WERI-Rb-1 (cell line): ENCODE measurements at regions not wholly inside any gene's neighbourhood (a gene's known extent, or its start where the extent isn't known, plus 50 kb on each side); places are given as distances from the start of the nearest gene placed in this dataset.

ENCODE experiments used
- DNase-seq: peaks from one replicate; pipeline ENCODE4 v3.0.0-alpha.2; 2020
- H3K27ac ChIP-seq: fragments of 250-450 bp; sonication (Bioruptor Pico); 2 replicates; pipeline ENCODE4 v1.5.1; 2020; ENCODE audit warnings: mild to moderate bottlenecking, moderate library complexity
- H3K27me3 ChIP-seq: fragments of 250-450 bp; sonication (Bioruptor Pico); 2 replicates; pipeline ENCODE4 v1.5.1; 2021; ENCODE audit warnings: mild to moderate bottlenecking, low read depth, moderate library complexity; ENCODE audit not compliant: insufficient read depth, severe bottlenecking
- H3K36me3 ChIP-seq: fragments of 250-450 bp; sonication (Bioruptor Pico); 2 replicates; pipeline ENCODE4 v1.5.1; 2020; ENCODE audit warnings: mild to moderate bottlenecking, moderate library complexity
- H3K4me3 ChIP-seq: 2 replicates; pipeline ENCODE4 v1.5.1; 2011; ENCODE audit warnings: low read depth, mild to moderate bottlenecking, control low read depth, low read length
- H3K9me3 ChIP-seq: fragments of 250-450 bp; sonication (Bioruptor Pico); 2 replicates; pipeline ENCODE4 v1.5.1; 2021; ENCODE audit warnings: mild to moderate bottlenecking, moderate library complexity; ENCODE audit not compliant: severe bottlenecking
- TF ChIP-seq, protein P1 (sequence below): IDR thresholded peaks from 2 replicates; pipeline ENCODE4 v1.5.1; 2011; ENCODE audit warnings: low read depth, mild to moderate bottlenecking, control low read depth, inconsistent platforms, low read length

DNA sequence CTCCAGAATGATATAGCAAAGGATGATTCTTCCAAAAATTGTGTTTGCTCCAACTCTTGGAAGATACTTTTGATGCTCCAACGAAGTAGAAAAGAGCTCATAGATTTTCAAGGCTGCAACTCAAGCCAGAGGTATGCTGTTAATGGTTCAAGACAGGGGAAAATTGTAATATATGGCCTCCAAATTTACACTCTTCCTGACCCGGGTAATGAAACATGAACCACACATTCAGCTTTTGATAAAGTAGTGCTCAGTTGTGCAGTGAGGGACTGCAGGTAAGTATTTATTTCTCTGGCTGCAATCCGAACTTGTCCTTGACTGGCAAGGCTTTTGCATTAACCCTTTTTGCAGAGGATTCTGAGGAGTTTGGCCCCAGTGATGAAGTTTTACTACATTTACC lies 446.4 kb downstream of the RASEF start:
- H3K4me3 ChIP-seq: no peak overlapping the region
- no peak overlapping the region for H3K27ac ChIP-seq
- H3K36me3 ChIP-seq: no peaks in the 10 kb centered on the region
- no peaks in the 10 kb centered on the region for H3K27me3 ChIP-seq
- no peaks in the 10 kb centered on the region for H3K9me3 ChIP-seq
- TF ChIP-seq, protein P1, sequence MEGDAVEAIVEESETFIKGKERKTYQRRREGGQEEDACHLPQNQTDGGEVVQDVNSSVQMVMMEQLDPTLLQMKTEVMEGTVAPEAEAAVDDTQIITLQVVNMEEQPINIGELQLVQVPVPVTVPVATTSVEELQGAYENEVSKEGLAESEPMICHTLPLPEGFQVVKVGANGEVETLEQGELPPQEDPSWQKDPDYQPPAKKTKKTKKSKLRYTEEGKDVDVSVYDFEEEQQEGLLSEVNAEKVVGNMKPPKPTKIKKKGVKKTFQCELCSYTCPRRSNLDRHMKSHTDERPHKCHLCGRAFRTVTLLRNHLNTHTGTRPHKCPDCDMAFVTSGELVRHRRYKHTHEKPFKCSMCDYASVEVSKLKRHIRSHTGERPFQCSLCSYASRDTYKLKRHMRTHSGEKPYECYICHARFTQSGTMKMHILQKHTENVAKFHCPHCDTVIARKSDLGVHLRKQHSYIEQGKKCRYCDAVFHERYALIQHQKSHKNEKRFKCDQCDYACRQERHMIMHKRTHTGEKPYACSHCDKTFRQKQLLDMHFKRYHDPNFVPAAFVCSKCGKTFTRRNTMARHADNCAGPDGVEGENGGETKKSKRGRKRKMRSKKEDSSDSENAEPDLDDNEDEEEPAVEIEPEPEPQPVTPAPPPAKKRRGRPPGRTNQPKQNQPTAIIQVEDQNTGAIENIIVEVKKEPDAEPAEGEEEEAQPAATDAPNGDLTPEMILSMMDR: no peak
- DNase-seq: no peak

DNA sequence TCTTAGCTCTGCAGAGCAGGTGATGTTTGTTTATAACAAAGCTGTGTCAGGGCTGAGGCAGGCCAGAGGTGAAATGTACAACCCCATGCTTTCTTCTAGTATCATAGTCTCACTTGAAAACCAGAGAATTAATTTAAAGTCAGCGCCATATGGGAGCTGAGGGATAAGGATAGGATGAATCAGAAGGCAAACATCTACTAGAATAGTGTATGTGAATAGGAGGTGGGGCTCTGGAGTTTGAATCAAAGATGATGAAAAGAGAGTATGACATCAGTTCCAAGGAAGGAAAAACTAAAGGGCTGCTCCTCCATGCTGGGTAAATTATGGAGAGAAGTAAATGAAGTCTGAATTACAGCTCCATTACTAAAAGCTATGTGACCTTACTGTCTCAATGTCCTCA lies 441.5 kb downstream of the RASEF start:
- TF ChIP-seq, protein P1: no peak
- Histone ChIP-seq H3K36me3 (no peaks in the 10 kb centered on the region), H3K27me3 (no peaks in the 10 kb centered on the region), H3K27ac (no peak overlapping the region), H3K9me3 (no peaks in the 10 kb centered on the region), H3K4me3 (no peak overlapping the region)
- no peak for DNase-seq

DNA sequence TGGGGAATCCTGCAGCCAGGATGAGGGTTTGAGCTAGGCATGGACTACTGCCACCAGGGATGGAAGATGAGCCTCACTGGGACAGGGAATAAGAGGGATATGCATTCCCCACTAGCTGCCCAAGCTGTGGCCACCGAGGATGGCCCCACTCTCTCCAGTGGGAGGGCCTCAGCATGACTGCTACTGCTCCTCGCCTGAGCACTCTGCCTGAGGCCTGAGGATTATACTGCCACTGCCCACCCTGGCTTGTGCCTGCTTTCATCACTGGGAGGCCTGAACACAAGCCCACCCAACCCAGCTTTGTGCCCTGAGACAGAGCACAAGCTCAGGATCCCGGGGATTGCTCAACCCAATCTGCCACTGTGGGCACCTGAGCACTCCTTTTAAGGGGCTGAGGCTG lies 425.6 kb downstream of the RASEF start:
- Histone ChIP-seq H3K27me3 (no peaks in the 10 kb centered on the region), H3K27ac (no peak overlapping the region), H3K9me3 (peaks cover 6% of the 10 kb centered on the region), H3K36me3 (no peaks in the 10 kb centered on the region), H3K4me3 (no peak overlapping the region)
- DNase-seq: no peak
- TF ChIP-seq, protein P1: no peak

DNA sequence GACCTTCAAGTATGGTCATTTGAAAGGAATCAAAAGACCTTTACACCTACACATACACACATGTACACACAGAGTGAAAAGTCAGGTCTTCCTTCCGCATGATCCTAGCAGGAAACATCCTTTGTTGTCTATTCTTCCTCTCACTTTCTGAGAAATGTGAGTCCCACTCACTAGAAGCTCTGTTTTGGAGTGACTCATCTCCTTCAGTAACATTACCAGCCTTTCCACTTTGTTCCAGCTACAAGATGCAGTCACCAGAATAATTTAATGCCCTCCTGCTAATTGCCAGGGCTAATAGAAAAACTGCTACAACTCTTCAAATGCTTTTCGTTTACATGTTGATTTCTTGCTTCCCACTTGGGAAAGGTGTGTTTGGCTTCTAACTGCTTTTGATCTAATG lies 417.3 kb downstream of the RASEF start:
- Histone ChIP-seq H3K27ac (no peak overlapping the region), H3K27me3 (no peaks in the 10 kb centered on the region), H3K4me3 (no peak overlapping the region), H3K9me3 (no peaks in the 10 kb centered on the region), H3K36me3 (no peaks in the 10 kb centered on the region)
- TF ChIP-seq, protein P1: no peak
- DNase-seq: no peak

DNA sequence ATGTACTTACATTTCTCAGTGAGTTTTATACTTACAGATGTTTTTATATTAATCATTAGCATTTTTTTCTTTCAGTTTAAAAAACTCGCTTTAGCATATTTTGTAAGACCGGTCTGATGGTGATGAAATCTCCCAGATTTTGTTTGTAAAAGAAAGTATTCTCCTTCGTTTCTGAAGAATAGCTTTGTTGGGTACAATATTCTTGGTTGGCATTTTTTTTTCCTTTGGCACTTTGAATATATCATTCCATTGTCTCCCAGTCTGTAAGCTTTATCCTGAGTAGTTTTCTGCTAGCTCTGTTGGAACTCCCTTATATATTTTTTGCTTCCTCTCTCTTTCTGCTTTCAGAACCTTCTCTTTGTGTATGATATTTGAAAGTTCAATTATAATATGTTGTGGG lies 412.6 kb downstream of the RASEF start:
- no peak overlapping the region for H3K4me3 ChIP-seq
- no peak overlapping the region for H3K27ac ChIP-seq
- TF ChIP-seq, protein P1: no peak
- H3K27me3 ChIP-seq: no peaks in the 10 kb centered on the region
- no peak for DNase-seq
- no peaks in the 10 kb centered on the region for H3K36me3 ChIP-seq
- no peaks in the 10 kb centered on the region for H3K9me3 ChIP-seq

DNA sequence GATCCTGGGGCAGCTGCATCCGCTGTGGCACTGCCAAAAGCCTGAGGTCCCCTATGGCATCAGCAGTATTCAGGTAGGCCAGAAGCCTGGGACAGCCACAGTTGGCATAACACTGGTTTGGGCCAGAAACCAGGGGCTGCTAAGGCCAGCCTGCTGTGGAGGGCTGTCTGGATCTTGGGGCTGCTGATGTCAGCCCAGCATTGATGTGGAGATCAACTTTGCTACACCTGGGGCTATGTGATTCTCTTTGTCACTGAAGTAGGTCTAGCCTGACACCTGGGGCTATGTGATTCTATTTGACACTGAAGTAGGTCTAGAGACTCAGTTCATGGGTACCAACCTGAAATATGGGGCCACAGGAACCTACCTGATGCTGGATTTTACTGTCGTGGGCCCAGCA lies 411.5 kb downstream of the RASEF start:
- Histone ChIP-seq H3K27me3 (no peaks in the 10 kb centered on the region), H3K4me3 (no peak overlapping the region), H3K36me3 (no peaks in the 10 kb centered on the region), H3K9me3 (no peaks in the 10 kb centered on the region), H3K27ac (no peak overlapping the region)
- TF ChIP-seq, protein P1: no peak
- DNase-seq: no peak
